Stimulated activated effector memory CD8-positive, alpha-beta T cell treated with anti-CD3 and anti-CD28 coated beads, Interleukin-12 subunit alpha, Interleukin-12 subunit beta, amount 100 ng/mL, for 72 hours (primary cell): ENCODE measurements at regions not wholly inside any gene's neighbourhood (a gene's known extent, or its start where the extent isn't known, plus 50 kb on each side); places are given as distances from the start of the nearest gene placed in this dataset.
"Not testable (repeated sequence)": the region's sequence is repeated elsewhere in the genome, so short reads cannot be mapped to it uniquely, and the experiment has no call there.

Source experiments
- ATAC-seq: fragments of 150-1000 bp; cut with Tn5 transposase; 2 replicates; pipeline ENCODE4 v1.10.0; 2021
- DNase-seq, 2 donors: peaks; one replicate each; pipeline ENCODE4 v3.0.0; 2021 to 2022; ENCODE audit warnings: low spot score in 2 of 2
- H3K27ac Mint-ChIP-seq: one replicate; pipeline ENCODE4 v1.8.0; 2022; ENCODE audit warnings: mild to moderate bottlenecking, mixed read lengths
- H3K36me3 Mint-ChIP-seq: one replicate; pipeline ENCODE4 v1.8.0; 2022; ENCODE audit warnings: mild to moderate bottlenecking, mixed read lengths
- H3K4me1 Mint-ChIP-seq: one replicate; pipeline ENCODE4 v1.8.0; 2022; ENCODE audit warnings: mixed read lengths
- H3K4me3 Mint-ChIP-seq: one replicate; pipeline ENCODE4 v1.8.0; 2022; ENCODE audit warnings: mild to moderate bottlenecking, mixed read lengths
- H3K9me3 Mint-ChIP-seq: one replicate; pipeline ENCODE4 v1.8.0; 2022; ENCODE audit warnings: mixed read lengths

DNA sequence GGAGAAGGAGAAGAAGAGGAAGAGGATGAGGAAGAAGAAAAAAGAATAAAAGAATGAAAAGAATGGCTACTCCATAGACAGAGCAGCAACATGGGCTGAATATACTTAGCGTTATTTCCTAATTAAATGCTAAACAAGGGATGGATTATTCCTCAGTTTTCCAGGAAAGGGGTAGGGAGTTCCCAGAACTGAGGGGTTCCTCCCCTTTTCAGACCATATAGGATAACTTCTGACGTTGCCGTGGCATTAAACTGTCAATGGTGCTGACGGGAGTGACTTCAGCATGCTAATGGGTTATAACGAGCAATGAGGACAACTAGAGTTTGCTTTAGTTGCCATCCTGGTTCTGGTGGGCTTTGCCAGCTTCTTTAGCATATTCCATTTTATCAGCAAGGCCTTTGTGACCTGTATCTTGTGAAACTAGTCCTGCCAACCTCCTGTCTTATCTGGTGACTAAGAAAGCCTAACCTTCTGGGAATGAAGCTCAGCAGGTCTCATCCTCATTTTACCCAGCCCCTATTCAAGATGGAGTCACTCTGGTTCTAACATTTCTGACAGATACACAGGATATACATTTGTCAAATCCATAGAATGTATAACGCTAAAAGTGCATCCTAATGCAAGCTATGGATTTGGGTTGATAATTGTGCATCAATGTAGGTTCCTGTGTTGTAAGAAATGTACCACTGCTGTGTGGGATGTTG, 152.3 kb downstream of the MAIP1 start:
- no peaks in the 10 kb centered on the region for H3K9me3 Mint-ChIP-seq
- H3K4me1 Mint-ChIP-seq = no peaks in the 10 kb centered on the region
- ATAC-seq (no peak), DNase-seq (no peak)
- H3K4me3 Mint-ChIP-seq = no peak overlapping the region
- H3K27ac Mint-ChIP-seq = no peak overlapping the region
- H3K36me3 Mint-ChIP-seq = no peaks in the 10 kb centered on the region

DNA sequence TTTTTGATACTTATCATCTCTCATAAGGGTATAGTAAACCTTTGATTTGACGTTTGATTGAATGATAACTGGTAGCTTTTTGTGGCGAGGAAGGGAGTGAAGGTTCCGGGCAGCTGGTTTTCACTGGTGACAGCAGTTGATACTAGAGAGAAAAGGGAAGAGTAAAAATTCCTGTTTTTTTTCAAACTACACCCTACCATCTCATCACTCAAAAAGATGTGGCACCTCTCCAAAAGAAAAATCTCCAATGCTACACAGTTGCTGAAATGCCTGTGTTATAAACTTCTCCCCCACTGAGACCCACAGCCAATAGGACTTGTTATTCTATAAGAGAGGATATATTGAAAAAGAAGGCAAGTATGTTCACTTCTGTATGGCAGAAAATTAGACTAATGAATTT, 154.0 kb downstream of the MAIP1 start:
- DNase-seq (no peak), ATAC-seq (no peak)
- no peaks in the 10 kb centered on the region for H3K9me3 Mint-ChIP-seq
- H3K36me3 Mint-ChIP-seq = no peaks in the 10 kb centered on the region
- no peak overlapping the region for H3K4me3 Mint-ChIP-seq
- no peaks in the 10 kb centered on the region for H3K4me1 Mint-ChIP-seq
- no peak overlapping the region for H3K27ac Mint-ChIP-seq

DNA sequence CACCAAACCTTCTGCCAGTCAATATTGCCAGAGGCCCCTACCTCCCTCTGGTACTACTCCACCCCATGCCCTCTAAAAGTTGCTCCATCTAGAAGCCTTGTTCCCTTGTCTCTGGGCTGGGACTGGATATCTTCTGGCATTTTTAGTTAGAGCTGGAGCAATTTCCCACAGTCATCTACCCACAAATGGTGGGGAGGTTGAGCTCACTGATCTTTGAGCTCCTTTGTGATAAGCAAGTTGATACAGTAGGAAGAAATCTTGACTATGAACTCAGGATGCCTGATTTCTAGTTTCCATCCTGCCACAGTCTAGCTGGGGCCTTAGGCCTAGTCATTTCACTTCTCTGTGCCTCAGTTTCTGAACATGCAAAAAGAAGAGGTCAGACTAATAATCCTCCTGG, 155.0 kb downstream of the MAIP1 start:
- H3K27ac Mint-ChIP-seq = no peak overlapping the region
- H3K4me1 Mint-ChIP-seq = no peaks in the 10 kb centered on the region
- no peaks in the 10 kb centered on the region for H3K36me3 Mint-ChIP-seq

DNA sequence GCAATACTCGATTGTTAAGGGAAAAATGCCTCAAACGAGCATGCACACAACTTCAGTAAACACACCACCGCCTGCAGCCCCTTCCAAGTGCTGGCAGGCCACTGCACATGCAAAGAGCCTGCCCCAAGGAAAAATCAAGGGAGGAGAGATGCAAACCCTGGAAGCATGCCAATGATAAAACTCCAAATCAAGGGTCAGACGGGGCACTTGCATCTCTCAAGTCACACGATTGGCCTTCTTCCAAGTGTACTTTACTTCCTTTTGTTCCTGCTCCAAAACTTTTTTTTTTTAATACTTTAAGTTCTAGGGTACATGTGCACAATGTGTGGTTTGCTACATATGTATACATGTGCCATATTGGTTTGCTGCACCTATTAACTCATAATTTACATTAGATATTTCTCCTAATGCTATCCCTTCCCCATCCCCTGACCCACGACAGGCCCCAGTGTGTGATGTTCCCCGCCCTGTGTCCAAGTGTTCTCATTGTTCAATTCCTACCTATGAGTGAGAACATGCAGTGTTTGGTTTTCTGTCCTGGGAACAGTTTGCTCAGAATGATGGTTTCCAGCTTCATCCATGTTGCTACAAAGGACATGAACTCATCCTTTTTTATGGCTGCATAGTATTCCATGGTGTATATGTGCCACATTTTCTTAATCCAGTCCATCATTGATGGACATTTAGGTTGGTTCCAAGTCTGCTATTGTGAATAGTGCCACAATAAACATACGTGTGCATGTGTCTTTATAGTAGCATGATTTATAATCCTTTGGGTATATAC, 157.8 kb downstream of the MAIP1 start:
- not testable (repeated sequence) for ATAC-seq, H3K4me1 Mint-ChIP-seq, H3K27ac Mint-ChIP-seq, H3K9me3 Mint-ChIP-seq, H3K36me3 Mint-ChIP-seq, DNase-seq, H3K4me3 Mint-ChIP-seq

More for the DNA sequence above, 155.0 kb downstream of the MAIP1 start:
- DNase-seq (no peak), ATAC-seq (no peak)
- H3K4me3 Mint-ChIP-seq = no peak overlapping the region
- no peaks in the 10 kb centered on the region for H3K9me3 Mint-ChIP-seq

DNA sequence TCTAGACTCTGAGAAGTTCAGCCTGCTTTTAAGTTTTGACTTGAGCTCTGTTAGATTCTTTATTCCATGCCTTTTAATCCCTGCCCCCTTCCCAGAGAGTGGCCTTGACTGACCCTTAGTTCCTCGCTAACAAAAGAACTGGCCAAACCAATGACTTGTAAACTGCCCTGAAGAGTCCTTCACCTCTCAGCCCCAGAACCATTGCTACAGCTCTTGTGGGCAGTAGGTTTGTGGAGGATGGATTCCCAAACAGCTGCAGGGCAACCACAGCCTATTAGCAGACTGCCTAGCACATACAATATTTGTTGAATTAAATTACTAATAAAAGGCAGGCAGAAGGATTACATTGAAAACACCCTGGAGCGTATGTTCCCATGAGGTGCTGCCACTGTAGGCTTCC, 163.9 kb downstream of the MAIP1 start:
- Mint-ChIP-seq H3K27ac (no peak overlapping the region), H3K4me3 (no peak overlapping the region), H3K9me3 (peaks cover 2% of the 10 kb centered on the region), H3K36me3 (no peaks in the 10 kb centered on the region), H3K4me1 (no peaks in the 10 kb centered on the region)
- DNase-seq (no peak), ATAC-seq (no peak)

DNA sequence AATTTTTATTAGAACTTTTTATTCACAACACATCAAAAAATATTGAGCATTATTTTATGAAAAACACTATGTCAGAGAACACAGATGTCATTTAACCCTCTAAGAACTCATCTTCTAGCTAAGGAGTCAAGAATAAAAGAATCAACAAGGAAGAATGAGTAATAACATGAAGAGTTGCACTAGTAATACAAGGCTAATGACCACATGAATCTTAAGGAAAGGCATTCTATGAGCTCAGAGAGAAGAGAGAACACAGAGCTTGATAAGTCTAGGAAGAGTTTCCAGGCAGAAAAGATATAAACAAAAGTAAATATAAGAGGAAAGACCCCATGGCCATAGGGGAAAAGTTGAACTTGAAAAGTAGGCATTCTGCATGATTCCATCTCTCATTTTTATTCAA, 166.5 kb downstream of the MAIP1 start:
- no peak for DNase-seq
- H3K27ac Mint-ChIP-seq = no peak overlapping the region
- no peaks in the 10 kb centered on the region for H3K4me1 Mint-ChIP-seq
- H3K36me3 Mint-ChIP-seq = no peaks in the 10 kb centered on the region
- no peak overlapping the region for H3K4me3 Mint-ChIP-seq
- H3K9me3 Mint-ChIP-seq = no peaks in the 10 kb centered on the region
- ATAC-seq = no peak

DNA sequence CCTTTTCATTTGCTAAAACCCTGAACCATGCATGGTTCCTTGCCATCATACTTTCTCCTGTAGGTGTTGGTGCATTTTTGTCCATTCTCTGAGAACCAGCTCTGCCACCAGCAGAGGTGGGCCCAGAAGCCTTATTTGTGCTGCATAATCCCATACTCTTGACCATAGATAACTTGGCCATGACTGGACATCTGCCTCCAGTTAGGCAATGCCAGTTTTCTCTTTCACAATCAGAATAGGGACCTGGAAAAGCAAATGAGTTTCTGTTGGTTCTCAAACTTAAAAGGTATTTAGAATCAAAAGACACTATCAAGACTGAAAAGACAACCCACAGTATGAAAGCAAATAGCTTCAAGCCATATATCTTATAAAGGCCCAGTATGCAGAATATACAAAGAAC, 167.3 kb downstream of the MAIP1 start:
- Mint-ChIP-seq H3K9me3 (no peaks in the 10 kb centered on the region), H3K27ac (no peak overlapping the region), H3K4me1 (no peaks in the 10 kb centered on the region), H3K4me3 (no peak overlapping the region), H3K36me3 (no peaks in the 10 kb centered on the region)
- no peak for ATAC-seq
- no peak for DNase-seq

DNA sequence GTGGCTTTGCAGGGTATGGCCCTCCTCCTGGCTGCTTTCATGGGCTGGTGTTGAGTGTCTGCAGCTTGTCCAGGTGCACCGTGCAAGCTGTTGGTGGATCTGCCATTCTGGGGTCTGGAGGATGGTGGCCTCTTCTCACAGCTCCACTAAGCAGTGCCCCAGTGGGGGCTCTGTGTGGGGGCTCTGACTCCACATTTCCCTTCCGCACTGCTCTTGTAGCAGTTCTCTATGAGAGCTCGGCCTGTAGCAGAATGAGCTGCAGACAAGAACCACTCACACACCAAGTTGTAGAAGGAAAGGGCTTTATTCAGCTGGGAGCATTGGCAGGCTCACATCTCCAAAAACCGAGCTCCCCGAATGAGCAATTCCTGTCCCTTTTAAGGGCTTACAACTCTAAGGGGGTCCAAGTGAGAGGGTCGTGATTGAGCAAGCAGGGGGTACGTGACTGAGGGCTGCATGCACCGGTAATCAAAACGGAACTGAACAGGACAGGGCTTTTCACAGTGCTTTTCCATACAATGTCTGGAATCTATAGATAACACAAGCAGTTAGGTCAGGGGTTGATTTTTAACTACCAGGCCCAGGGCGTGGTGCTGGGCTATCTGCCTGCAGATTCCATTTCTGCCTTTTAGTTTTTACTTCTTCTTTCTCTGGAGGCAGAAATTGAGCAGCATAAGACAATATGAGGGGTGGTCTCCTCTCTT, 169.4 kb downstream of the MAIP1 start:
- not testable (repeated sequence) for H3K4me3 Mint-ChIP-seq, H3K9me3 Mint-ChIP-seq, DNase-seq, H3K27ac Mint-ChIP-seq, H3K36me3 Mint-ChIP-seq, ATAC-seq, H3K4me1 Mint-ChIP-seq

DNA sequence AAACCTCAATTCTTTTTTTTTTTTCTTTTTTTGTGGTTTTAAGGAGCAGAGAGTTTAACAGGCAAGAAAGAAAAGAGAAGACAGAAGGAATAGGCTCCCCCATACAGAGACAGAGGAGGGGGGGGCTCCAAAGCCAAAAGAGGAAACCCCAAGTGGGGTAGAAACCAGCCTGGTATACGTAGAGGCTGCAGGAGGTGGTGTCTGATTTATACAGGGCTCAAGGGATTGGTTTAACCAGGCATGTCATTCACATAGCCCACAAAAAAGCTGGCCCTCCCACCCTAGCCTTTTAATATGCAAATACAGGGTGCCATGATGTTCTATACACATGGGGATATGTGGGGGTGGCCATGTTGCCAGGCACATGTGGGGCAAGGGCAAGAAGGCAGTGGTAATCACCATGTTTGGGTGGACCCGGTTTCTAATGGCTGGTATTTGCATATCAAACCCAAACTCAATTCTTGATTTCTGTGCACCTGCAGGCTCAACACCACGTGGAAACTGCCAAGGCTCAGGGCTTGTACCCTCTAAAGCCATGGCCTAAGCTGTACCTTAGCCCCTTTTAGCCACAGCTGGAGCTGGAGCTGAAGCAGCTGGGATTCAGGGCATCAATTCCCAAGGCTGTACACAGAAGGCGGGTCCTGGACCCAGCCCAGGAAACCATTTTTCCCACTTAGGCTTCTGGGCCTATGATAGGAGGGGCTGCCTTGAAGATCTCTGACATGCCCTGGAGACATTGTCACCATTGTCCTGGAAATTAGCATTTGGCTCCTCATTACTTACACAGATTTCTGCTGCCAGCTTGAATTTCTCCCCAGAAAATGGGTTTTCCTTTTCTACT, 170.3 kb downstream of the MAIP1 start:
- H3K4me3 Mint-ChIP-seq = no peak overlapping the region
- H3K4me1 Mint-ChIP-seq = no peaks in the 10 kb centered on the region
- no peaks in the 10 kb centered on the region for H3K36me3 Mint-ChIP-seq

DNA sequence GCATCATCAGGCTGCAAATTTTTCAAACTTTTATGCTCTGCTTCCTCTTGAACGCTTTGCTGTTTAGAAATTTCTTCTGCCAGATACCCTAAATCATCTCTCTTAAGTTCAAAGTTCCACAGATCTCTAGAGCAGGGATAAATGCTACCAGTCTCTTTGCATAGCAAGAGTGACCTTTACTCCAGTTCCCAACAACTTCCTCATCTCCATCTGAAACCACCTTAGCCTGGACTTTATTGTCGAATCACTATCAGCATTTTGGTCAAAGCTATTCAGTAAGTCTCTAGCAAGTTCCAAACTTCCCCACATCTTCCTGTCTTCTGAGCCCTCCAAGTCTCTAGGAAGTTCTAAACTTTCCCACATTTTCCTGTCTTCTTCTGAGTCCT, 170.9 kb downstream of the MAIP1 start:
- H3K36me3 Mint-ChIP-seq = not testable (repeated sequence)

More for the DNA sequence above, 170.3 kb downstream of the MAIP1 start:
- DNase-seq (no peak), ATAC-seq (no peak)
- Mint-ChIP-seq H3K27ac (no peak overlapping the region), H3K9me3 (no peaks in the 10 kb centered on the region)

DNA sequence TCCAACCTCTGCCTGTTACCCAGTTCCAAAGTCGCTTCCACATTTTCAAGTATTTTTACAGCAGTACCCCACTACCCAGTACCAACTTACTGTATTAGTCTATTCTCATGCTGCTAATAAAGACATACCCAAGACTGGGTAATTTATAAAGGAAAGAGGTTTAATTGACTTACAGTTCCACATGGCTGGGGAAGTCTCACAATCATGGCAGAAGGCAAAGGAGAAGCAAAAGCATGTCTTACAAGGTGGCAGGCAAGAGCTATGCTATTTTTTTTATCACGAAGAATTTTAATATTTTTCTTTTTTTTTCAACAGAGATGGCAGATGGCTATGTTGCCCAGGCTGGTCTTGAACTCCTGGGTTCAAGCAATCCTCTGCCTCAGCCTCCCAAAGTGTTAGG, 171.3 kb downstream of the MAIP1 start:
- not testable (repeated sequence) for DNase-seq, H3K4me3 Mint-ChIP-seq, H3K27ac Mint-ChIP-seq

More for the DNA sequence above, 170.9 kb downstream of the MAIP1 start:
- not testable (repeated sequence) for DNase-seq, H3K27ac Mint-ChIP-seq, H3K4me3 Mint-ChIP-seq, ATAC-seq, H3K9me3 Mint-ChIP-seq, H3K4me1 Mint-ChIP-seq

DNA sequence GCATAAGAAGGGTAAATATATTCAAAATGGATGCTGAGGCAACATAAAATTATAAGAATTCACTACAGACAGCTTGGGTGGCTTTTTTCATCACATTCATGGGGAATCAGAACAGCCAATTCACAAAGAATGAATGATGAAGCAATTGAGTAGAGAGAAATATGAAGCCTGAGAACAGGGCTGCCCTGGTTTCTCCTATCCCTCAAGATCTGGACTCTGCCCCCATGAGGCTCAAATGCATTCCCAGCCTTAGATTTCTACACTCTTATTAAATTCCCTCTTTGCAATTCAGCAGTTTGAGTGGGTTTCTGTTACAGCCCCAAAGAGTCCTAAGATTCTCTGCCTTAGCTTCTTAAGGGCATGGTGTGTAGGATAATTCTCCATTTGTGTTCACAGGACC, 172.5 kb downstream of the MAIP1 start:
- Mint-ChIP-seq H3K4me3 (no peak overlapping the region), H3K9me3 (no peaks in the 10 kb centered on the region), H3K36me3 (no peaks in the 10 kb centered on the region), H3K27ac (no peak overlapping the region), H3K4me1 (no peaks in the 10 kb centered on the region)
- DNase-seq (no peak), ATAC-seq (no peak)

More for the DNA sequence above, 171.3 kb downstream of the MAIP1 start:
- H3K9me3 Mint-ChIP-seq, H3K36me3 Mint-ChIP-seq, H3K4me1 Mint-ChIP-seq, ATAC-seq: not testable (repeated sequence)

DNA sequence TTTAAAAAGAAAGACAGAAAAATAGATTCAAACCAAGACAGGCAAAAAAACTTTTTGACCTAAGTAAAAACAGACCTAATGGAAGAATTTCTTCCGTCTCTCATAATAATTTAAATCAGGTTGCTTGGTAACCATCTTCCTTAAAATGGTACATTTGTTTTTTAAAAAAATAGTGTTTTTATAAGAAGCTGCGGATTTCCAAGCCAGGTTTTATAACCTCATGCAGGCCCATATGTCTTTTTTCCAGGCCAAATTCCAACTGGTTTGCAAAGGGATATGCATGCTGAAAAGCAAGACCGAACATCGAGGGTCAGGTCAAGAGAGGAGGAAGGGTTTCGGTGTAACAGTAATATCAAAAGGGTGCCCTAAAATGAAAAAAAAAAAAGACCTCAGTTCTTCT, 172.9 kb downstream of the MAIP1 start:
- no peaks in the 10 kb centered on the region for H3K36me3 Mint-ChIP-seq
- H3K27ac Mint-ChIP-seq = no peak overlapping the region
- no peak for ATAC-seq
- H3K9me3 Mint-ChIP-seq = no peaks in the 10 kb centered on the region
- H3K4me3 Mint-ChIP-seq = no peak overlapping the region
- no peaks in the 10 kb centered on the region for H3K4me1 Mint-ChIP-seq
- no peak for DNase-seq

DNA sequence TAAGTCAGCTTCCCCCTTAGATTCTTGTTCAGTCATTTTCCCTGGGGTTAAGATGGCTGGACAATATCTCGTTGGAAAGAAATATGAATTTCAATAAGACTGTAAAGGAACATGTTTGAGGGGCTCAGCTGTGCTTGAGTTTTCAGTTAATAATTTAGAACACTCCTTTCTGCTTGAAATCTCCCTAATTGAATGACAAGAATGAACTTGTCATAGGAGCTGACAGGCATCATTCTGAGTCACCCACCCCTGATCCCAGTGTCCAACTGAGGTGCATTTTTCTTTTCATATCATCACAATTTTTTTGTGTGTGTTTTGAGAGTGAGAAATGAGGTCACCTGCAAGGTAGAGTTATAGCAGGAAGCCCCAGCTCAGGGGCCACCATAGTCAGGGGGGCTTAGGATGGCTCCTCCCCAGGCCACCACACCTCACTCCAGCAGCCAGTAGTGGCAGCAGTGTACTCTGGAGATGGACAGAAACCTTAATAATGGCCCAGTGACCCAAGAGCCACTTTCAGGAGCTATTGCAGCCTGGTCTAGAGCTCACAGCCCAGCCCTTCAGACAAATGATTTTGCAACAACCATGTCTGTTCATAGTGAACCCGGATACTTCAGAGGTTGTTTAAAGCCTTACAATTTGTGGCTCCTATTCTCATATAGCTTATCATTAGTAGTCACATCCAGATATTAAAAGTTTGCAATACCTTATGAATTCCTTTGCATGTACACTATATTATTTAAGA, 174.5 kb downstream of the MAIP1 start:
- H3K27ac Mint-ChIP-seq = no peak overlapping the region
- ATAC-seq (peak; percentile 26), DNase-seq (no peak)
- no peaks in the 10 kb centered on the region for H3K9me3 Mint-ChIP-seq
- no peaks in the 10 kb centered on the region for H3K36me3 Mint-ChIP-seq
- no peaks in the 10 kb centered on the region for H3K4me1 Mint-ChIP-seq
- H3K4me3 Mint-ChIP-seq = no peak overlapping the region
